ENCODE measurements at regions not wholly inside any gene's neighbourhood (a gene's known extent, or its start where the extent isn't known, plus 50 kb on each side); places are given as distances from the start of the nearest gene placed in this dataset.

- no peaks in the 10 kb centered on the region for H3K79me2 ChIP-seq (ENCODE audit: insufficient read depth, low read depth, low read length)
- no peaks in the 10 kb centered on the region for H3K4me1 ChIP-seq (ENCODE audit: insufficient read depth, low read length, poor library complexity, severe bottlenecking)
- no peaks in the 10 kb centered on the region for H3K36me3 ChIP-seq (ENCODE audit: insufficient read depth, low read length)
- no TSS peak for BruUV-seq (replicated peaks)
- POLR2A ChIA-PET, result interaction anchor here (0.7 kb wide), 1 partner anchor 330 kb away, joined by 3 read pairs; no protein-coding TSS in a partner anchor
- no peaks in the 10 kb centered on the region for H3K9me2 ChIP-seq (ENCODE audit: insufficient read depth, low read length)
- H4K20me1 ChIP-seq (ENCODE audit: insufficient read depth, low read length), result no peaks in the 10 kb centered on the region
- H3K4me3 ChIP-seq (ENCODE audit: low read depth, low read length, poor library complexity, severe bottlenecking), result no peak overlapping the region
- no peak for TF ChIP-seq CTCF (conservative IDR thresholded peaks at IDR 0.05; ENCODE audit: low read length)
- no peak for TF ChIP-seq EZH2phosphoT487 (IDR thresholded peaks at IDR 0.05; ENCODE audit: borderline replicate concordance, low read depth, low read length)
- H3K27ac ChIP-seq (ENCODE audit: low read depth, low read length, poor library complexity, severe bottlenecking), result no peak overlapping the region
- DNase-seq (ENCODE audit: low spot score), result no peak
- no peak overlapping the region for H3K4me2 ChIP-seq (ENCODE audit: low read length)
- intact Hi-C loops (cut with micrococcal nuclease; ENCODE audit: unreplicated experiment), result no loop called here
- H3K9me3 ChIP-seq (ENCODE audit: low read length), result no peaks in the 10 kb centered on the region
- CTCF ChIA-PET (ENCODE audit: unreplicated experiment), result no interaction called here
- H2AFZ ChIP-seq (ENCODE audit: low read length), result no peak overlapping the region
Observed at GRCh38 chr13:80476953-80477352, 136.0 kb upstream of the SPRY2 start.

DNA sequence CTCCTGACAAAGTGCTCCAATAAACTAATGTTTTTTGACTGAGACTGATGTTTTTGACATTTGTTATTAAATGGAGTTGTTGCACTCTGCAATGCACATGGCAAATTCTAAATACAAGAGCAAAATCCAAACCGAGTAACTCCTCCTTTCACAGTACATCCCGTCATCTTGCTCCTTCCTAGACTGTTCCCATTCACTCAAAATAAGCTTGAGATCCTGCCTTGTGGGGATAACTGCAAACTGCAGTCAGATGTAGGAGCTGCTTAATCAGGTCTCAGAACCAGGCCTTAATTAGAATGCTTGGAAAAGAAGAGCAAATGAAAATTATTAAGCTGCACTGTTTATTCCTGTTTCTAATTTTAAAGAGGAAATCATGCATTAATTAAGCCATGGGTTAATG lies 134.8 kb upstream of the SPRY2 start:
- ChIA-PET CTCF (ENCODE audit: unreplicated experiment) (no interaction called here), POLR2A (interaction anchor here (0.6 to 0.7 kb wide), 3 partner anchors 76 to 1792 kb away, joined by 3 to 4 read pairs (median 3); no protein-coding TSS in a partner anchor)
- H3K4me3 ChIP-seq (ENCODE audit: low read depth, low read length, poor library complexity, severe bottlenecking), result no peak overlapping the region
- H3K4me1 ChIP-seq (ENCODE audit: insufficient read depth, low read length, poor library complexity, severe bottlenecking), result no peaks in the 10 kb centered on the region
- H3K79me2 ChIP-seq (ENCODE audit: insufficient read depth, low read depth, low read length), result no peaks in the 10 kb centered on the region
- DNase-seq (ENCODE audit: low spot score), result no peak
- H3K9me2 ChIP-seq (ENCODE audit: insufficient read depth, low read length), result no peaks in the 10 kb centered on the region
- no TSS peak for BruUV-seq (replicated peaks)
- no peak overlapping the region for H3K27ac ChIP-seq (ENCODE audit: low read depth, low read length, poor library complexity, severe bottlenecking)
- no peaks in the 10 kb centered on the region for H3K9me3 ChIP-seq (ENCODE audit: low read length)
- no peak for TF ChIP-seq EZH2phosphoT487 (IDR thresholded peaks at IDR 0.05; ENCODE audit: borderline replicate concordance, low read depth, low read length)
- H3K4me2 ChIP-seq (ENCODE audit: low read length), result no peak overlapping the region
- H3K36me3 ChIP-seq (ENCODE audit: insufficient read depth, low read length), result no peaks in the 10 kb centered on the region
- intact Hi-C loops (cut with micrococcal nuclease; ENCODE audit: unreplicated experiment), result no loop called here
- H2AFZ ChIP-seq (ENCODE audit: low read length), result no peak overlapping the region
- H4K20me1 ChIP-seq (ENCODE audit: insufficient read depth, low read length), result no peaks in the 10 kb centered on the region

GRCh38 chr13:80473695-80474094 lies 132.8 kb upstream of the SPRY2 start:
- CTCF ChIA-PET (ENCODE audit: unreplicated experiment), result no interaction called here
- BruUV-seq (replicated peaks), result no TSS peak
- POLR2A ChIA-PET, result no interaction called here

More at GRCh38 chr13:80473695-80474094, 132.8 kb upstream of the SPRY2 start:
- no peaks in the 10 kb centered on the region for H4K20me1 ChIP-seq (ENCODE audit: insufficient read depth, low read length)
- TF ChIP-seq CTCF (conservative IDR thresholded peaks at IDR 0.05; ENCODE audit: low read length) (no peak), EZH2phosphoT487 (IDR thresholded peaks at IDR 0.05; ENCODE audit: borderline replicate concordance, low read depth, low read length) (no peak)
- no peak for DNase-seq (ENCODE audit: low spot score)
- no peak overlapping the region for H3K4me3 ChIP-seq (ENCODE audit: low read depth, low read length, poor library complexity, severe bottlenecking)
- no peak overlapping the region for H3K27ac ChIP-seq (ENCODE audit: low read depth, low read length, poor library complexity, severe bottlenecking)
- no peaks in the 10 kb centered on the region for H3K79me2 ChIP-seq (ENCODE audit: insufficient read depth, low read depth, low read length)
- H3K36me3 ChIP-seq (ENCODE audit: insufficient read depth, low read length), result no peaks in the 10 kb centered on the region
- intact Hi-C loops (cut with micrococcal nuclease; ENCODE audit: unreplicated experiment), result no loop called here
- no peaks in the 10 kb centered on the region for H3K4me1 ChIP-seq (ENCODE audit: insufficient read depth, low read length, poor library complexity, severe bottlenecking)
- H3K9me2 ChIP-seq (ENCODE audit: insufficient read depth, low read length), result no peaks in the 10 kb centered on the region
- no peak overlapping the region for H3K4me2 ChIP-seq (ENCODE audit: low read length)
- H3K9me3 ChIP-seq (ENCODE audit: low read length), result no peaks in the 10 kb centered on the region
- H2AFZ ChIP-seq (ENCODE audit: low read length), result no peak overlapping the region
